ENCODE measurements at regions not wholly inside any gene's neighbourhood (a gene's known extent, or its start where the extent isn't known, plus 50 kb on each side); places are given as distances from the start of the nearest gene placed in this dataset.

GRCh38 chr2:58971511-58972360 is 730.6 kb upstream of the FANCL start:
- in situ Hi-C loops (cut with MboI; ENCODE audit: low pct_ligation_motif_present in 1 of 4, low pct_unique_long_range_greater_than_20kb in 1 of 4, low sequenced_read_pairs in 3 of 4), result no loop called here
- TF ChIP-seq EP300 (IDR thresholded peaks at IDR 0.05; ENCODE audit: low read depth) (no peak), POLR2AphosphoS5 (IDR thresholded peaks at IDR 0.05) (no peak), POLR2A (IDR thresholded peaks at IDR 0.05) (no peak)
- TF ChIP-seq, protein P1, sequence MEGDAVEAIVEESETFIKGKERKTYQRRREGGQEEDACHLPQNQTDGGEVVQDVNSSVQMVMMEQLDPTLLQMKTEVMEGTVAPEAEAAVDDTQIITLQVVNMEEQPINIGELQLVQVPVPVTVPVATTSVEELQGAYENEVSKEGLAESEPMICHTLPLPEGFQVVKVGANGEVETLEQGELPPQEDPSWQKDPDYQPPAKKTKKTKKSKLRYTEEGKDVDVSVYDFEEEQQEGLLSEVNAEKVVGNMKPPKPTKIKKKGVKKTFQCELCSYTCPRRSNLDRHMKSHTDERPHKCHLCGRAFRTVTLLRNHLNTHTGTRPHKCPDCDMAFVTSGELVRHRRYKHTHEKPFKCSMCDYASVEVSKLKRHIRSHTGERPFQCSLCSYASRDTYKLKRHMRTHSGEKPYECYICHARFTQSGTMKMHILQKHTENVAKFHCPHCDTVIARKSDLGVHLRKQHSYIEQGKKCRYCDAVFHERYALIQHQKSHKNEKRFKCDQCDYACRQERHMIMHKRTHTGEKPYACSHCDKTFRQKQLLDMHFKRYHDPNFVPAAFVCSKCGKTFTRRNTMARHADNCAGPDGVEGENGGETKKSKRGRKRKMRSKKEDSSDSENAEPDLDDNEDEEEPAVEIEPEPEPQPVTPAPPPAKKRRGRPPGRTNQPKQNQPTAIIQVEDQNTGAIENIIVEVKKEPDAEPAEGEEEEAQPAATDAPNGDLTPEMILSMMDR (IDR thresholded peaks at IDR 0.05), result no peak
- DNase-seq, result no peak
- H3K27me3 ChIP-seq, result no peaks in the 10 kb centered on the region
- intact Hi-C loops (cut with DNase I; ENCODE audit: low total_unique reads), result no loop called here
- H3K9me3 ChIP-seq, result no peaks in the 10 kb centered on the region
- H3K27ac ChIP-seq, result no peak overlapping the region
- WGBS, 2 donors (ENCODE audit: low coverage in 1 of 2), result 85 to 94% methylated on average over 13 to 14 of the region's 14 CpGs
- no peak overlapping the region for H3K4me3 ChIP-seq
- no peaks in the 10 kb centered on the region for H3K4me1 ChIP-seq
- H3K36me3 ChIP-seq, result no peaks in the 10 kb centered on the region

GRCh38 chr2:58970365-58970764 is 729.2 kb upstream of the FANCL start:
- Histone ChIP-seq H3K27me3 (no peaks in the 10 kb centered on the region), H3K27ac (no peak overlapping the region), H3K4me3 (no peak overlapping the region), H3K4me1 (no peaks in the 10 kb centered on the region), H3K36me3 (no peaks in the 10 kb centered on the region), H3K9me3 (no peaks in the 10 kb centered on the region)
- in situ Hi-C loops (cut with MboI; ENCODE audit: low pct_ligation_motif_present in 1 of 4, low pct_unique_long_range_greater_than_20kb in 1 of 4, low sequenced_read_pairs in 3 of 4) (no loop called here), intact Hi-C loops (cut with DNase I; ENCODE audit: low total_unique reads) (no loop called here)
- TF ChIP-seq, protein P1 (IDR thresholded peaks at IDR 0.05), result no peak
- TF ChIP-seq POLR2AphosphoS5 (IDR thresholded peaks at IDR 0.05), result no peak
- TF ChIP-seq POLR2A (IDR thresholded peaks at IDR 0.05), result no peak
- no peak for TF ChIP-seq EP300 (IDR thresholded peaks at IDR 0.05; ENCODE audit: low read depth)
- DNase-seq, result no peak
- 65 to 90% methylated on average over 3 to 4 of the region's 4 CpGs for WGBS, 2 donors (ENCODE audit: low coverage in 1 of 2)

DNA sequence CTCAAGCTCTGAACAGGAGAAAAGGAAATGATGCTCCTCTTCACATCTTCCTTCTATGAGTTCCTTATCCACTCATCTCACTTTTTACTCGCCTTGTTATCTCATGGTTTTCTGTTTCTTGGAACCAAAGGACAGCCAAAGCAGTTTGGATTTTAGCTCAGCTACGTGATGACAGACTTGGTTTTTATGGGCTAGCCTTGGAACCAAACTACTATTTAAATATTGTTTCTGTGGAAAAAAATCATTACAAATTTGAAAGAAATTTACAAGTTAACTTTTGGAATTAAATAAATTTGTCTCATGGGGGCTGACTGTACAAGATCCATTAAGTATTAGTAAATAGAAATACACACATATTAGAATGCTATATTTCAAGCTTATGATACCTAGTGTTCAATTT is 727.8 kb upstream of the FANCL start:
- no peaks in the 10 kb centered on the region for H3K4me1 ChIP-seq
- no peaks in the 10 kb centered on the region for H3K36me3 ChIP-seq
- no peak overlapping the region for H3K27ac ChIP-seq
- in situ Hi-C loops (cut with MboI; ENCODE audit: low pct_ligation_motif_present in 1 of 4, low pct_unique_long_range_greater_than_20kb in 1 of 4, low sequenced_read_pairs in 3 of 4) (no loop called here), intact Hi-C loops (cut with DNase I; ENCODE audit: low total_unique reads) (no loop called here)
- no peaks in the 10 kb centered on the region for H3K27me3 ChIP-seq
- H3K4me3 ChIP-seq, result no peak overlapping the region
- no peaks in the 10 kb centered on the region for H3K9me3 ChIP-seq
- 89 to 93% methylated on average over 2 of the region's 2 CpGs for WGBS, 2 donors (ENCODE audit: low coverage in 1 of 2)
- TF ChIP-seq, protein P1 (IDR thresholded peaks at IDR 0.05), result no peak
- no peak for TF ChIP-seq POLR2A (IDR thresholded peaks at IDR 0.05)
- no peak for TF ChIP-seq POLR2AphosphoS5 (IDR thresholded peaks at IDR 0.05)
- TF ChIP-seq EP300 (IDR thresholded peaks at IDR 0.05; ENCODE audit: low read depth), result no peak
- no peak for DNase-seq

- Histone ChIP-seq H3K36me3 (no peaks in the 10 kb centered on the region), H3K27me3 (no peaks in the 10 kb centered on the region), H3K4me1 (no peaks in the 10 kb centered on the region), H3K27ac (no peak overlapping the region), H3K4me3 (no peak overlapping the region), H3K9me3 (no peaks in the 10 kb centered on the region)
- WGBS, 2 donors (ENCODE audit: low coverage in 1 of 2), result 36 to 43% methylated on average over 5 of the region's 5 CpGs
- TF ChIP-seq POLR2AphosphoS5 (IDR thresholded peaks at IDR 0.05) (no peak), EP300 (IDR thresholded peaks at IDR 0.05; ENCODE audit: low read depth) (no peak), POLR2A (IDR thresholded peaks at IDR 0.05) (no peak)
- TF ChIP-seq, protein P1 (IDR thresholded peaks at IDR 0.05), result no peak
- intact Hi-C loops (cut with DNase I; ENCODE audit: low total_unique reads), result no loop called here
- in situ Hi-C loops (cut with MboI; ENCODE audit: low pct_ligation_motif_present in 1 of 4, low pct_unique_long_range_greater_than_20kb in 1 of 4, low sequenced_read_pairs in 3 of 4), result no loop called here
- peak; percentile 11 for DNase-seq
Observed at GRCh38 chr2:58967736-58968135, 726.6 kb upstream of the FANCL start.

Measured in transverse colon (tissue), 4 donors.